RWPE1 (cell line): ENCODE measurements at regions not wholly inside any gene's neighbourhood (a gene's known extent, or its start where the extent isn't known, plus 50 kb on each side); places are given as distances from the start of the nearest gene placed in this dataset.

Source experiments
- CTCF ChIA-PET: fragments of 350-600 bp; sonication (Branson Sonifier 250); formaldehyde crosslinking; extraction: SDS; loops from one replicate; lab custom pipeline; 2021; lab: Yijun Ruan, JAX
- POLR2A ChIA-PET: fragments of 400-600 bp; formaldehyde crosslinking; extraction: SDS; loops from one replicate; lab custom pipeline; 2020; ENCODE audit warnings: antibody characterized with exemption; ENCODE audit not compliant: low non-redundant PET; lab: Yijun Ruan, JAX
- DNase-seq: peaks from one replicate; pipeline ENCODE4 v3.0.0; 2012; ENCODE audit warnings: low spot score
- H3K27ac ChIP-seq: fragments of 450-650 bp; 2 replicates; pipeline ENCODE4 v1.5.1; 2017
- TF ChIP-seq, protein P1 (sequence below): fragments of 450-650 bp; conservative IDR thresholded peaks from 2 replicates; pipeline ENCODE4 v1.5.1; 2017; ENCODE audit warnings: low read depth, mild to moderate bottlenecking

DNA sequence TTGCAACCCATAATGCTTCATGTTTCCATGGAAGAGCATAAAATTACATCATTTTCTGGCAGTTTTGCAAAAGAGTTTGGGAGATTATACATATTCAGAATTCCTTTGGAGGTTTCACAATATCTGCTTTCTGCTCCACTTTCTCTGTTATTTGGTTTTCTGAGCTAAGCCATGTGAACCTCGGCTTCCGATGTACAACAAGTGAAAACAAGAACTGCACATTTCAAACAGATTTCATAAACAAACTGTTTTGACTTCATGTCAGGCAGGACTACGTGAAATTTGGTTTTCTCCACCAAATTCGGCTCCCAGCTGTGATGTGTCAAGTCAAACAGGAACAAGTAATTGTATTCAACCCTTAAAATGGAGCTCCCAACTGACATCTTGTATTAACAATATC lies 609.8 kb downstream of the IRX1 start:
- TF ChIP-seq, protein P1, sequence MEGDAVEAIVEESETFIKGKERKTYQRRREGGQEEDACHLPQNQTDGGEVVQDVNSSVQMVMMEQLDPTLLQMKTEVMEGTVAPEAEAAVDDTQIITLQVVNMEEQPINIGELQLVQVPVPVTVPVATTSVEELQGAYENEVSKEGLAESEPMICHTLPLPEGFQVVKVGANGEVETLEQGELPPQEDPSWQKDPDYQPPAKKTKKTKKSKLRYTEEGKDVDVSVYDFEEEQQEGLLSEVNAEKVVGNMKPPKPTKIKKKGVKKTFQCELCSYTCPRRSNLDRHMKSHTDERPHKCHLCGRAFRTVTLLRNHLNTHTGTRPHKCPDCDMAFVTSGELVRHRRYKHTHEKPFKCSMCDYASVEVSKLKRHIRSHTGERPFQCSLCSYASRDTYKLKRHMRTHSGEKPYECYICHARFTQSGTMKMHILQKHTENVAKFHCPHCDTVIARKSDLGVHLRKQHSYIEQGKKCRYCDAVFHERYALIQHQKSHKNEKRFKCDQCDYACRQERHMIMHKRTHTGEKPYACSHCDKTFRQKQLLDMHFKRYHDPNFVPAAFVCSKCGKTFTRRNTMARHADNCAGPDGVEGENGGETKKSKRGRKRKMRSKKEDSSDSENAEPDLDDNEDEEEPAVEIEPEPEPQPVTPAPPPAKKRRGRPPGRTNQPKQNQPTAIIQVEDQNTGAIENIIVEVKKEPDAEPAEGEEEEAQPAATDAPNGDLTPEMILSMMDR: no peak
- no peak overlapping the region for H3K27ac ChIP-seq
- ChIA-PET POLR2A (no interaction called here), CTCF (interaction anchor here (0.6 kb wide), 1 partner anchor 1122 kb away, joined by 4 read pairs; no protein-coding TSS in a partner anchor)
- no peak for DNase-seq

DNA sequence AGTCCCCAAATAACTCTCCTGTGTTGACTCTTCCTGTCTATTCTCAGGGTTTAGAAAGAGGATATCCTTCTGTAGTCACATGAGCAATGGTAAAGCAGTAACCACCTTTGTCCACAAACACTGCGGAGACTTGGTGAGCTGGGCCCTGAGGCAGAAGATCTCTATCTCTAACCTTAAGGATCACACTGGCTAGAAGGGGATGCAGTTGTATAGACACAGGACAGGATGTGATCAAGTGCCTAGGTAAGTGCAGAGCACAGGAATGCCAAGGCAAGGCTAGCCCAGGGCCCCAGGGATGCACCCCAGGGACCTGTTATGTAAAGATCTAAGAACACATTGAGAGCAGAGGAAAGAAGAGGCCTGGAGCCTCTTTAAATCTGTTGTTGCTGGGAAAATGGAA lies 610.5 kb downstream of the IRX1 start:
- CTCF ChIA-PET: no interaction called here
- POLR2A ChIA-PET: no interaction called here
- TF ChIP-seq, protein P1: no peak
- DNase-seq: no peak
- H3K27ac ChIP-seq: no peak overlapping the region

DNA sequence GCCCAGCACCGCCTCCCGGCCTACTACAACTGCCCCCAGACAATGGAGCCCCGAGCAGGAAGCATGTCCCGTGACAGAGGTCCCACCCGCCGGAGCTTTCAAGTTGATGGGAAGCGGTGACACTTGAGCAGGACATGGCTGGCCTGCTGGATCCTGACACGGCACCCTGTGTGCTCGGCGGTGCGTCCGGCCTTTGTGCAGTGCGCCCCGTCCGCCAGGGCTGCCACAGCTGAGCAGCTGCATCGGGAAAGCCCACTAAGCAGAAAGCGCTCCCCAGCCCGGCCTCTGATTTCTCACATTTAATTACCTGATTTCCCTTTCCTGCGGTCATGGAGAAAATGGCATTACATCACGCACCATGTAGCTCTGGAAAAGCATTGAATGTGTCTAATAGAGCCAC lies 611.9 kb downstream of the IRX1 start:
- TF ChIP-seq, protein P1: no peak
- DNase-seq: no peak
- ChIA-PET POLR2A (no interaction called here), CTCF (interaction anchor here (0.7 kb wide), 1 partner anchor 111 kb away, joined by 4 read pairs; no protein-coding TSS in a partner anchor)
- H3K27ac ChIP-seq: no peak overlapping the region

DNA sequence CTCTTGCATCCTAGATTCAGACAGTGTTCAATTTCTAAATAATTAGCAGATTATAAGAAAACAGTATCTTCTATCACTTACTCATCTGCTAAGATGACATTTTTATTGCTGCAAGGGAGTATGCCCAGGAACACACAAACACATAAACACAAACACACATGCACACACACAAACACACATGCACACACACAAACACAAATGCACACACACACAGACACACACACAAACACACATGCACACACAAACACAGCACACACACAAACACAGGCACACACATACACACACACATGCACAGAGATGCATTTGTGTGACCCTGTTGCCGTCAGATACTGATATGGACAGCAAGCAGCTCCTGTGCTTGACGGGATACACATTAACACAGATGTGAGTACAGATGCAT lies 612.9 kb downstream of the IRX1 start:
- ChIA-PET CTCF (no interaction called here), POLR2A (no interaction called here)
- H3K27ac ChIP-seq: no peak overlapping the region
- DNase-seq: no peak
- TF ChIP-seq, protein P1: no peak

DNA sequence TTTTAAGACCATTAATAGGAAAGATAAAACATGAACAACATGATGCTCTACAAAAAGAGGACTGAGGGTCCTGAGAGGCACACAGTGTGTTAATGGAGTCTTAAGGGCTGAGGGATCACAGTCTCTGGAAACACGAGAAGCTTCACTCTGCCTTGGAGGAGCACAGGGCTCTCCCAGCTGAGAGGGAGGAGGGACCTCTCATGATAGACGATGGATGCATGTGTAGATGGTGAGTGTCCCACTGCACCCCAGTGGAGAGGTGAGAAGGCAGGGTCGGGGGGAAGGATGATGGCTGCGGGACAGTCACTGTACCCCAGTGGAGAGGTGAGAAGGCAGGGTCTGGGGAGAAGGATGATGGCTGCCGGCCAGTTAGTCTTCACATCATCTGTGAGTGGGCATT lies 613.4 kb downstream of the IRX1 start:
- ChIA-PET CTCF (no interaction called here), POLR2A (no interaction called here)
- no peak for DNase-seq
- peak overlapping the region; percentile 66 for H3K27ac ChIP-seq
- TF ChIP-seq, protein P1: no peak

DNA sequence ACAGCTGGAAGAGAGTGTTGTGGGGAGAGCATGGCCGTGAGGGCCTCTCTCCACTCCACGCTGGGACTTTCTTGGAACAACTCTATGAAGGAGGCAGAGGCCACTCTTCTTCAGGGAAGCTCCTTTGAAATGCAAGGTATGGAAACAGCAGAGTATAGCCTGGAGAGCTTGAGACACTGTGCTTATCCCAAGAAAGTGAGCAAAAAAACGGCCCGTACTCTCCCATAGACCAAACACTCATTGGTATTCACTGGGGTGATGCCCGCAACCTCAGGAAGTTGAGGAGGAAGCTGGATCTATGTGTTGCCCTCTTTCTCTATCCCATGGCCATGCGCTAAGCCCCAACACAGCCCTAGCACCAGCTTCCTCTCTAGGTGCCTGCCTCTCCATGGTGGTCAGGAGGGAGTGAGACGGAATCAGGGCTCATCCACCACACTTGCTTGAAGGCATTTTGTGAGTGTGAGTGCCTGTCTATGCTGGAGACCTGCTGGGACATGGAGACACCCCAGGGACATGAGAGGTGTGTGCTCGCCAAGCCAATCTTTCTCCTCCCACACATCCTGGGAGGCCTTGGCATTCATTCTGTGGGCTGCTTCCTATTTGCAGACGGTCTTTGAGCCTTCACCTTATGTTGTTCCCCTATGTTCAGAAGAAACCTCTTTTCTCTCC lies 616.6 kb downstream of the IRX1 start:
- POLR2A ChIA-PET: no interaction called here
- no peak for DNase-seq
- CTCF ChIA-PET: interaction anchor here (0.5 kb wide), 1 partner anchor 639 kb away, joined by 3 read pairs; no protein-coding TSS in a partner anchor
- no peak overlapping the region for H3K27ac ChIP-seq
- TF ChIP-seq, protein P1: no peak
